Endothelial cell of umbilical vein (primary cell): ENCODE measurements at regions not wholly inside any gene's neighbourhood (a gene's known extent, or its start where the extent isn't known, plus 50 kb on each side); places are given as distances from the start of the nearest gene placed in this dataset.
"Not testable (repeated sequence)": the region's sequence is repeated elsewhere in the genome, so short reads cannot be mapped to it uniquely, and the experiment has no call there.

ENCODE experiments used
- EZH2 ChIP-seq: IDR thresholded peaks from 2 replicates; pipeline ENCODE4 v1.6.1; 2012; ENCODE audit warnings: borderline replicate concordance, low read depth, mild to moderate bottlenecking, moderate library complexity, low read length, inconsistent platforms; ENCODE audit not compliant: severe bottlenecking
- FOS ChIP-seq: IDR thresholded peaks from 2 replicates; pipeline ENCODE4 v1.6.1; 2011; ENCODE audit warnings: mild to moderate bottlenecking, low read length, moderate library complexity, borderline replicate concordance; ENCODE audit not compliant: insufficient read depth
- JUN ChIP-seq: IDR thresholded peaks from 2 replicates; pipeline ENCODE4 v1.6.1; 2011; ENCODE audit warnings: borderline replicate concordance, low read depth; ENCODE audit not compliant: insufficient read length, insufficient read depth
- MYC ChIP-seq: IDR thresholded peaks from one replicate; pipeline ENCODE4 v1.6.1; 2011; ENCODE audit warnings: mild to moderate bottlenecking, low read depth, low read length
- POLR2A ChIP-seq: IDR thresholded peaks from 2 replicates; pipeline ENCODE4 v1.6.1; 2012; ENCODE audit warnings: low read depth, mild to moderate bottlenecking, control low read depth, low read length
- POLR2AphosphoS5 ChIP-seq: IDR thresholded peaks from 2 replicates; pipeline ENCODE4 v1.6.1; 2012; ENCODE audit warnings: low read depth, mild to moderate bottlenecking, control low read depth, low read length, moderate library complexity; ENCODE audit not compliant: insufficient read depth
- TF ChIP-seq, protein P1 (sequence below), 2 donors: IDR thresholded peaks; 1 replicate in 1 of 2; 2 replicates in 1 of 2; pipeline ENCODE4 v1.5.1; 2011; ENCODE audit warnings: low read length in 2 of 2, mild to moderate bottlenecking in 2 of 2, moderate library complexity in 2 of 2, control low read depth in 1 of 2, inconsistent platforms in 1 of 2, low read depth in 1 of 2; ENCODE audit not compliant: insufficient read depth in 1 of 2; ENCODE audit errors: extremely low read depth in 1 of 2
- TF ChIP-seq, protein P2 (sequence below): IDR thresholded peaks from 2 replicates; pipeline ENCODE4 v1.6.1; 2011; ENCODE audit not compliant: insufficient read depth, insufficient read length

DNA sequence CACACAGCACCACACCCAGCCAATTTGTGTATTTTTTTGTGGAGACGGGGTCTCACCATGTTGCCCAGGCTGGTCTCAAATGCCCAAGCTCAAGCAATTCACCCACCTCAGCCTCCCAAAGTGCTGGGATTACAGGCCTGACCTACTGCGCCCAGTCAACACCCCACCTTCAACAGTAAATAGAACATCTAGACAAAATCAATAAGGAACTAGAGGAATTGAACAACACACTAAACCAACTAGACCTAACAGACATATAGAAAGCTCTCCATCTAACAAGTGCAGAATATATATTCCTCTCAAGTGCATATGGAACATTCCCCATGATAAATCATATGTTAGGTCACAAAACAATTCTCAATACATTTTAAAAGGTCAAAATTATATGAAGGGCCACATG is 56.6 kb upstream of the AGAP9 start:
- TF ChIP-seq POLR2AphosphoS5, POLR2A, EZH2, JUN, MYC, FOS: not testable (repeated sequence)
- TF ChIP-seq, protein P1, sequence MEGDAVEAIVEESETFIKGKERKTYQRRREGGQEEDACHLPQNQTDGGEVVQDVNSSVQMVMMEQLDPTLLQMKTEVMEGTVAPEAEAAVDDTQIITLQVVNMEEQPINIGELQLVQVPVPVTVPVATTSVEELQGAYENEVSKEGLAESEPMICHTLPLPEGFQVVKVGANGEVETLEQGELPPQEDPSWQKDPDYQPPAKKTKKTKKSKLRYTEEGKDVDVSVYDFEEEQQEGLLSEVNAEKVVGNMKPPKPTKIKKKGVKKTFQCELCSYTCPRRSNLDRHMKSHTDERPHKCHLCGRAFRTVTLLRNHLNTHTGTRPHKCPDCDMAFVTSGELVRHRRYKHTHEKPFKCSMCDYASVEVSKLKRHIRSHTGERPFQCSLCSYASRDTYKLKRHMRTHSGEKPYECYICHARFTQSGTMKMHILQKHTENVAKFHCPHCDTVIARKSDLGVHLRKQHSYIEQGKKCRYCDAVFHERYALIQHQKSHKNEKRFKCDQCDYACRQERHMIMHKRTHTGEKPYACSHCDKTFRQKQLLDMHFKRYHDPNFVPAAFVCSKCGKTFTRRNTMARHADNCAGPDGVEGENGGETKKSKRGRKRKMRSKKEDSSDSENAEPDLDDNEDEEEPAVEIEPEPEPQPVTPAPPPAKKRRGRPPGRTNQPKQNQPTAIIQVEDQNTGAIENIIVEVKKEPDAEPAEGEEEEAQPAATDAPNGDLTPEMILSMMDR (IDR thresholded peaks at IDR 0.05; ENCODE audit: extremely low read depth in 1 of 2, insufficient read depth in 1 of 2, low read depth in 1 of 2, low read length in 2 of 2): not testable (repeated sequence)
- TF ChIP-seq, protein P2, sequence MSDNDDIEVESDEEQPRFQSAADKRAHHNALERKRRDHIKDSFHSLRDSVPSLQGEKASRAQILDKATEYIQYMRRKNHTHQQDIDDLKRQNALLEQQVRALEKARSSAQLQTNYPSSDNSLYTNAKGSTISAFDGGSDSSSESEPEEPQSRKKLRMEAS: not testable (repeated sequence)
